ENCODE measurements at regions not wholly inside any gene's neighbourhood (a gene's known extent, or its start where the extent isn't known, plus 50 kb on each side); places are given as distances from the start of the nearest gene placed in this dataset.

- Histone ChIP-seq H4K20me1 (ENCODE audit: control insufficient read depth, extremely low read depth, insufficient read depth, low read length) (no peaks in the 10 kb centered on the region), H3K27ac (ENCODE audit: control insufficient read depth, insufficient read depth, low read length) (no peak overlapping the region), H3K4me3 (ENCODE audit: control insufficient read depth in 2 of 3, extremely low read depth in 1 of 3, insufficient read depth in 2 of 3, low read depth in 1 of 3, low read length in 3 of 3) (no peak overlapping the region), H3K4me2 (ENCODE audit: control insufficient read depth, extremely low read depth, insufficient read depth, low read depth, low read length) (no peak overlapping the region), H3K79me2 (ENCODE audit: control insufficient read depth, insufficient read depth, low read length) (no peaks in the 10 kb centered on the region), H3K9me1 (ENCODE audit: control insufficient read depth, extremely low read depth, insufficient read depth, low read length) (no peaks in the 10 kb centered on the region), H3K27me3 (ENCODE audit: control insufficient read depth, extremely low read depth, insufficient read depth, low read length) (no peaks in the 10 kb centered on the region), H3K9me3 (ENCODE audit: control insufficient read depth, low read depth, low read length) (no peaks in the 10 kb centered on the region), H3K4me1 (ENCODE audit: control insufficient read depth, extremely low read depth, insufficient read depth, low read length) (no peaks in the 10 kb centered on the region), H3K9ac (ENCODE audit: control insufficient read depth, extremely low read depth, insufficient read depth, low read length) (no peak overlapping the region), H2AFZ (ENCODE audit: control insufficient read depth, low read length) (no peak overlapping the region), H3K36me3 (ENCODE audit: control insufficient read depth in 2 of 2, extremely low read depth in 1 of 2, insufficient read depth in 2 of 2, low read length in 2 of 2) (no peaks in the 10 kb centered on the region)
- DNase-seq (ENCODE audit: low read depth, low spot score) = no peak
- TF ChIP-seq EZH2 (IDR thresholded peaks at IDR 0.05; ENCODE audit: low read length) (no peak), CTCF (optimal IDR thresholded peaks at IDR 0.05 in 1 of 3, IDR thresholded peaks at IDR 0.05 in 1 of 3, conservative IDR thresholded peaks at IDR 0.05 in 1 of 3; ENCODE audit: extremely low read depth in 1 of 3, insufficient read depth in 2 of 3, low read length in 3 of 3) (no peak)
- dilution Hi-C loops (cut with MboI; ENCODE audit: extremely low pct_ligation_motif_present, low sequenced_read_pairs) = no loop called here
- no peak for FAIRE-seq
These were observed 1448.8 kb downstream of the TECRL start for GRCh38 chr4:62960415-62960814.

GRCh38 chr4:62953752-62954151 is 1455.5 kb downstream of the TECRL start:
- H3K9me1 ChIP-seq (ENCODE audit: control insufficient read depth, extremely low read depth, insufficient read depth, low read length) = no peaks in the 10 kb centered on the region
- H3K9ac ChIP-seq (ENCODE audit: control insufficient read depth, extremely low read depth, insufficient read depth, low read length) = no peak overlapping the region
- no peak for FAIRE-seq
- H3K4me2 ChIP-seq (ENCODE audit: control insufficient read depth, extremely low read depth, insufficient read depth, low read depth, low read length) = no peak overlapping the region
- no peak overlapping the region for H3K4me3 ChIP-seq (ENCODE audit: control insufficient read depth in 2 of 3, extremely low read depth in 1 of 3, insufficient read depth in 2 of 3, low read depth in 1 of 3, low read length in 3 of 3)
- no peak overlapping the region for H2AFZ ChIP-seq (ENCODE audit: control insufficient read depth, low read length)
- no peaks in the 10 kb centered on the region for H3K9me3 ChIP-seq (ENCODE audit: control insufficient read depth, low read depth, low read length)
- H3K27me3 ChIP-seq (ENCODE audit: control insufficient read depth, extremely low read depth, insufficient read depth, low read length) = no peaks in the 10 kb centered on the region
- no peak for TF ChIP-seq CTCF (optimal IDR thresholded peaks at IDR 0.05 in 1 of 3, IDR thresholded peaks at IDR 0.05 in 1 of 3, conservative IDR thresholded peaks at IDR 0.05 in 1 of 3; ENCODE audit: extremely low read depth in 1 of 3, insufficient read depth in 2 of 3, low read length in 3 of 3)
- TF ChIP-seq EZH2 (IDR thresholded peaks at IDR 0.05; ENCODE audit: low read length) = no peak
- no peak for DNase-seq (ENCODE audit: low read depth, low spot score)
- H3K4me1 ChIP-seq (ENCODE audit: control insufficient read depth, extremely low read depth, insufficient read depth, low read length) = no peaks in the 10 kb centered on the region
- dilution Hi-C loops (cut with MboI; ENCODE audit: extremely low pct_ligation_motif_present, low sequenced_read_pairs) = no loop called here
- H3K27ac ChIP-seq (ENCODE audit: control insufficient read depth, insufficient read depth, low read length) = no peak overlapping the region
- H4K20me1 ChIP-seq (ENCODE audit: control insufficient read depth, extremely low read depth, insufficient read depth, low read length) = no peaks in the 10 kb centered on the region
- no peaks in the 10 kb centered on the region for H3K79me2 ChIP-seq (ENCODE audit: control insufficient read depth, insufficient read depth, low read length)
- no peaks in the 10 kb centered on the region for H3K36me3 ChIP-seq (ENCODE audit: control insufficient read depth in 2 of 2, extremely low read depth in 1 of 2, insufficient read depth in 2 of 2, low read length in 2 of 2)

Data from keratinocyte (primary cell).